ENCODE measurements at regions not wholly inside any gene's neighbourhood (a gene's known extent, or its start where the extent isn't known, plus 50 kb on each side); places are given as distances from the start of the nearest gene placed in this dataset.
"Not testable (repeated sequence)": the region's sequence is repeated elsewhere in the genome, so short reads cannot be mapped to it uniquely, and the experiment has no call there.

DNA sequence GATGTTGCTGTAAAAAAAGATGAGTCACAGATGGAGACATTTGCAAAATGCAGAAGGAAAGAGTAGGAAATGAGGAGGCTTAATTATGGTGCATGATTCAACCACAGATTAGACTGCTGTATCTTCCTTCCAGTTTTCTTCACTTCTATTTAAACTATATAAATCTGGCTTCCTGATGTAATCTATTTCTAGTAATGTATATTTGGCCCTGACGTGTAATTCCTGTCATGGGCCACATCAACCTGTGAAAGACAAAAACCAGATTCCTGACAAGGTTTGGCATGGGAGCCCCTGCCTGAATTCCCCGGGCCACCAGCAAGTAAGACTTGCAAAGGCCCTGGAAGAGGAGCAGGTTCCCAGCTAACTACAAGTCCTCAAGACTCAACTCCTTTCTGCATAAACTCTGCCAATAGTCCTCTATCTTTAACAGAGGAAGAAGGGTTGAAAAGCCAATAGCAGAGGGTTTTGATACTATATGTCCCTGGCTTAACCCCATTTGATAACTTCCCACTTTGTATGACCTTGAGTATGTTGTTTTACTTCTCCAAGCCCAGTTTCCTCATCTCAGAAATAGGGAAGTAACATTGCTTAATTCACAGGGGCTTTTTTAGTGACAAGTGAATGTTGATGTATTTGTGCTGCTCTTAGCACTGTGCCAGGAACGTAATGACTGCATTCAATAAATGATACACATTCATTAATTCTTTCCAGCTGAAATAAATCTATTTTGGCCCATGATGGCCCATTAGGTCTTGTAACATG lies 172.7 kb downstream of the SPRY2 start:
- no peak for DNase-seq

GRCh38 chr13:80166352-80166751 lies 174.6 kb downstream of the SPRY2 start:
- no peak for DNase-seq

DNA sequence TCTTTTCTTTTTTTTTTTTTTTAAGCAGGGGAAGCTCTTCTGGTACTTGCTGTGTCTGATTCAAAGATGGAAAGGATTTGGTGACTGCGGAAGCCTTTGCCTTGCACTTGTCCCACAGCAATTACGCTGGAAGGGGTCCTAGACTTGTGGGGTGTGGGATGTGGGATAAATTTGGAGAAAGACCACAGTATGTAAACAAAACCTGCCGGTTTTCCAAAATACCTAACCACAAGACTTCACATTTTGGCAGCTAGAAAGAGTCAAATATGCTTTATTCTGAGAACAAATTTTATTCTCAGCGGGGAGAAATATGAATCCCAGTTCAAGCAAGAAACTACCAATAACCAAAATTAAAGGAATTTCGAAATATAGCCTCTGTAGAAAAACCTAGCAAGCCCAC lies 176.5 kb downstream of the SPRY2 start:
- no peak for DNase-seq

- no peak for DNase-seq
Observed at GRCh38 chr13:80161896-80162295, 179.0 kb downstream of the SPRY2 start.

GRCh38 chr13:80161219-80161618 lies 179.7 kb downstream of the SPRY2 start:
- DNase-seq = no peak

DNA sequence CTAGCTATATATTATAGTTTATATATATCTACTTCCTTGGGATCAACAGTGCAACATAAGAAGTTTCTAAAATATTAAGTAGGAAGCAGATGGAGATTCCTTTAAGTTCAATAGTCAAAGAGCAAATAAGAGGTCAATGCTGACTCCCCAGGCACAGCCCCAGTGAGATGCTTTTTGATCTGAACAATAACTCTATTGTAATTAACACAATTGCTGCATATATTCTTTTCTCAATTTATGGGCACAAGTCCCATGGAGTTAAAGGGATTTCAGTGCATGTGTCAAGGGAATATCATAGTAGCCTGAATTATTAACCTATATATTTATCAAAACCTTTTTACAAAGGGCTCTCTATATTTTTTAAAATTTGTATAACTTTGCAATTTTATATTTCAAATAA lies 180.8 kb downstream of the SPRY2 start:
- no peak for DNase-seq

GRCh38 chr13:80157261-80157932 lies 183.5 kb downstream of the SPRY2 start:
- DNase-seq = no peak

- DNase-seq = not testable (repeated sequence)
Observed at GRCh38 chr13:80152142-80152541, 188.8 kb downstream of the SPRY2 start.

DNA sequence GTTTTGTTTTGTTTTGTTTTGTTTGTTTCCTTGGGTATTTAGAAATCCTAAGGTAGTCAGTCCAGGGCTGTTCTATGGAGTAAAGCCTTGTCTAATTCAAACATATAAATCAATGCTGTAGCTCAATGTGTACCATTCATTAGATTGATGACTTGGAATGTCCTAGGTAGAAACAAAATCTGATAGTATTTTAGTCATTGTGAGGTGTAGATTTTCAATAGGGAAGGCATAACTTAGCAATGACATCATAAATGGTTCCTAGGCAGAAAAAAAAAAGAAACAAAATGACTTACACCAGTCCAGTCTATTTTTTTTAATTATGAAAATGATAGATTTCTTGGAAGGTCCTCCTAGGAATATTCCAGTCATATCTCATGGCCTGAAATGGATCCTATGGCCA lies 189.9 kb downstream of the SPRY2 start:
- no peak for DNase-seq

DNA sequence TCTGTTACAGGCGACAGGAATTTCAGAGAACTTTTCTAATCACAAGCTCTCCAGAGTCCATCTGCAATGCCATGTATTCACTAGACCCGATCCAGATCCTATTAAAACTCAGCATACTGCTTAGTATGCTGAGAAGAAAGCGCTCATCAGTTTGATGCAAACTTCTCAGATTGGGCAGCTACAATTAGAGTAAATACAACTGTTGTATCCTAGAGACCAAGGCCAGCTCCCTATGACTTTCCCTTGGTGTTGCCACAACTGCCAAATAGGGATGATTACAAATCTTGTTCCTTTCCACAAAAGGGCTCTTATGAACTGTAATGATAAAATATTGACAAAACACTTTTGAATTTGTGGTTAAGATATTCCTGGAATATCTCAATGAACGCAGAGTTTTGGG lies 191.2 kb downstream of the SPRY2 start:
- DNase-seq = no peak

DNA sequence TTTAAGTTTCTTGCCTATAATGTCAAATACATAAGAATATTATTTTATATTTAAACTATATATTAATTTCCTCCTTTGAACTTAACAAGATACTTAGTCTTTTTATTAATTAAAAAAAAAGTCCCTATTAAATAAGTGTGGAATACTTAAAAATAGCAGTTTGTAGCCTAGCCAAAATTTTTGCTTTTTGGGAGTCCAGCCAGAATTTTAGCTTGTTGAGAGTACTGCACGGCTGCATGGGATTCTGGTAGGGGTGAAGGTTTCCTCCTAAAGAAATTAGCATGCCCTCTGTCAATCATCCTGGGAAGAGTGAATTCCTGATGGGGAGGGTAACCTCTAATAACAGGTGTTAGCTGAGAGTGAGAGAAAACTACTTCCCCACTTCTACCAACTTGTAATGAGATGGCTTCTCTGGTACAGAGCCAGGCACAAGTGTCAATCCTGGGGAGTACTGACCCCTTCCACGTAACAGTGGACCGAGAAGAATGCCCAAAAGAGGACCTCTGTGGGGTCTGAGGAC lies 195.7 kb downstream of the SPRY2 start:
- DNase-seq = no peak

DNA sequence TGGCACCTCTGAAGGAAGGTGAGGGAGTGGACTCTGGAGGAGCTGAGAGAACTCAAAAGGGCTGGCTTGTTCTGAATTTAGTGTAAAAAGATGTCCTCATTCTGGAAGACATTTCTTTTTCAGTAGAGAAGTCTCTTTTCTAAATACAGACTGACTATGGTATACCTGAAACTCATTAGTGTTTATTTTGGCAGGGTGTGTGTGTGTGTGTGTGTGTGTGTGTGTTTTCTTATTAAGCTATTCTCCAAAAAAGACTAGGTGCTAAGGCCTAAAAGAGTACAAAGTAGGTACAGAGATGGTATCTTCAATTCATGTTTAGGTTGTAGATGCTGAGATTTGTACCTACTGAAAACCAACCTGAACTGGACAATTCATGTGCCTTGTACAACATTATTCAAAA lies 196.4 kb downstream of the SPRY2 start:
- DNase-seq = no peak

DNA sequence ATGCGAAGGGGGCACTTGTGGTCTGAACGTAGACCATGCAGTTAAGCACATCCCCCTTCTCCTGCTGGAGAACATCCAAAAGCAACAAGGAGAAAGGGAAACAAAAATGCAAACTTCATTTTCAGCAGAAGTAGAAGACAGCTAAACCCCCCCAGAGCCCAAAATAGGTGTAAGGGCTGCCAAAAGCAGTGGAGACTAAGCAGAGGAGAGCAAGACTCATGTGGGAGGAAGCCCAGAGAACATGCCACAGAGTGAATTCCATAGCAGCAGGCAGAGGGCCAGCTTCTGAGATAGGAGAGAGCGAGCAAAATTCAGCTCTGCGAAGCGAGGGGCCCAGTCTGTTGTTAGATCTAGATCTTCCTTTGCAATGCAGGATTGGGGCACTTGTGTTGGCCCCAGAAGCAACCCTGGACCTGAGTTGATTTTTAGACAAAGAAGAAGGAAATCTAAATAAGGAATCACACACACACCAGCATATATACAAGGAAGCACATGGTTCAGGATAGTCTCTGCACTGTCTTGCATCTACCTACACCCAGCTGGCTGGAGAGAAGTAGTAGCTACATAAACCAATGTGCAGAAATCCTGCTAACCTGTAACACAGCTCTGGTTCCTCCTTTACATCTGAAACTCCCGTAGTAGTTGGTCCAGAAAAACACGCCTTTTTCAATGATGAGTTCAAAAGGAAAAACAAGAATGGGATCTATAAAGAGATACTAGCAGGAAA lies 199.6 kb downstream of the SPRY2 start:
- DNase-seq = no peak

GRCh38 chr13:80140685-80141084 lies 200.2 kb downstream of the SPRY2 start:
- DNase-seq = no peak

- DNase-seq = no peak
Observed at GRCh38 chr13:80139196-80139595, 201.7 kb downstream of the SPRY2 start.

- no peak for DNase-seq
Observed at GRCh38 chr13:80137994-80138393, 202.9 kb downstream of the SPRY2 start.

DNA sequence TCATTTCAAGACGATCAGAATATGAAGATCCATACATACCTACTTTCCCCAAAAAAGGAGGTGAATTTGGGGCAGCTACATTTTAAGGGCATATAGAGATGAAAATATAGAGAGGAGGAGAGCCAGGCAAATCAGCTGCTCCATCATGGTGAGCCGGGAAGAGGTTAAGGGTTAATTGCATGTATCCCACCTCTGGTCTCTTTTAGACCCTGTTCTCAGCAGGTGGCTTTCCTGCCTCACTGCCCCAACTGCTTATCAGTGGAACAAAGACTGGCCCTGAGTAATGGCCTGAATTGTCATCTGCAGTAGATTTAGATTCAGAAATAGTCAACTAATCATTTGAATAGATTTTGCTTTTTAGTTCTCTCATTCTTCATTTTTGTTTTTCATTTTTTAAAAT lies 206.6 kb downstream of the SPRY2 start:
- no peak for DNase-seq

- DNase-seq = no peak
Observed at GRCh38 chr13:80133631-80134261, 207.2 kb downstream of the SPRY2 start.

DNA sequence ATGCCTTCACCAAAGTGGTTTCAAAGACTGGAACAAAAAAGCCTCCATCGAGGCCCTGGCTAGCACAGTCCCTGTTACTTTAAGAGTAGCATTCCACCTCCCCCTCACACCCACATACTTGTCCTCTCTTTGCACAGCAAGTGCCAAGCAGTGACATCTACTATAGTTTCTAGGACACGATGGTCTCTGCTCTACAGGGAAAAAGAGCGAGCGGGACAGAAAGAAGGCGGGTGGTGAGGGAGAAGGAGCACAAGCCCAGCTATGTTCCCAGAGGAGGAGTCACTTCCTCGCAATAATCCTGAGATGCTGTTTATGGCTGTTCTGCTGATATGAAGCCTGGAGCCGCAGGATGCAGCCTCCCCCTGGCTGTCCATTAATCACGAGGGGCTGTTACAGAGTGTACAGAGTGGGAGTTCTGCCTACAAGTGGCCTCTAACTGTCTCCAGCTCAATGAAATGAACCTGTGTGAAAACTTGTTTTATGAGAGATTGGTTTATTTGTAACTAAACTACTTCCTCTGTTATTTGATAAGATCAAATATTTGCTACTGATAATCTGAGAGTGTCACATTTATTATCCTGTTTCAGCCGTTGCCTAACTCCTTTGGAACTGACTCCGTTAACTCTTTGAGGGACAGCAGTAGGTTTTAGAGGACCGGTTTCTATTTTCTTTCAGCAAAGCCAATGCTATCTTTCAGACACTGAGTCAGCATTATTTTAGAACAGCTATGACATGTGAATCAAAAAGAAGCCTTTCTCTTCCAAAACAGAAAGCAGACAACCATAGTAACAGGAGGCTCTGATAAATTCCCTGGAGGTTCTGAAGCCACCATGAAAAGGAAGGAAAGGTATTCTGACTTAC lies 208.0 kb downstream of the SPRY2 start:
- DNase-seq = no peak

GRCh38 chr13:80131204-80131603 lies 209.7 kb downstream of the SPRY2 start:
- no peak for DNase-seq

GRCh38 chr13:80126389-80127068 lies 214.4 kb downstream of the SPRY2 start:
- DNase-seq = no peak

GRCh38 chr13:80123945-80124344 lies 217.0 kb downstream of the SPRY2 start:
- DNase-seq = no peak
